ENCODE measurements at regions not wholly inside any gene's neighbourhood (a gene's known extent, or its start where the extent isn't known, plus 50 kb on each side); places are given as distances from the start of the nearest gene placed in this dataset.

GRCh38 chr5:91727463-91727862, 344.3 kb upstream of the ARRDC3 start:
- POLR2A ChIA-PET = no interaction called here
- DNase-seq (ENCODE audit: extremely low spot score) = no peak
- no peak for TF ChIP-seq CTCF (IDR thresholded peaks at IDR 0.05; ENCODE audit: control extremely low read depth, extremely low read depth, low read depth, missing control alignments)
- CTCF ChIA-PET = no interaction called here

DNA sequence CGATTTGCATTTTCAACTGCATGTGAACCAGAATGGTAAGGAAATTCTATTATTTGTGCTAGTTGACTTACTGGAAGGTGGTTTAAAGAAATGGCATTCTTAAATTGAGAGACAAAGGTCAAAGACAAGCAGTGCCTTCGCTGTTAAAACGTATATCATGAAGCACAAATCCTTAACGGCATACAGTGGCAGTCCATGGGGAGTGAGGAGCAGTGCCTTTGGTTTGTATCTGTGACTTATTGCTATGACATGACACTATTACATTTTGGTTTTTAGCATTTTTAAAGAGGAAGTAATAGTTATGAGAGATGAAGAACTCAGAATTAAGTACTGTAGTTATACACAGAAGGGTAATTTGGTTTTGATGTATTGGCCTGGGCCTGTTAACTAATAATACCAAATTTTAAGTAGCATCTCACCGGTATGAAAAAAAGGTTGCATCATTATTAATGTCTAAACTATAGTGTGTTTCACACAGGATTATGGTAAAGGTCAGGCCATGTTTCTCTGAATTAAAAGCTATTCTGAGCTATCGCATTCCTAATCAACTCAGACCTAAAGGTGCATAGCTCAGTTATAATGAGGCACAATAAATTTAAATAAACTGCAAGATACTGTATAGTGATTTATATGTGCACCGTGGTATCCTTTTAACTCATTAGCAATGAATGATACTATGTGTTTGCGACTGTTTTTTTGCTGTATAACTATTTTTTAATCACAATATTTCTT, 339.8 kb upstream of the ARRDC3 start:
- CTCF ChIA-PET = no interaction called here
- POLR2A ChIA-PET = no interaction called here
- no peak for TF ChIP-seq CTCF (IDR thresholded peaks at IDR 0.05; ENCODE audit: control extremely low read depth, extremely low read depth, low read depth, missing control alignments)
- no peak for DNase-seq (ENCODE audit: extremely low spot score)

GRCh38 chr5:91712718-91713117, 329.6 kb upstream of the ARRDC3 start:
- CTCF ChIA-PET = no interaction called here
- DNase-seq (ENCODE audit: extremely low spot score) = no peak
- TF ChIP-seq CTCF (IDR thresholded peaks at IDR 0.05; ENCODE audit: control extremely low read depth, extremely low read depth, low read depth, missing control alignments) = no peak
- POLR2A ChIA-PET = no interaction called here

- POLR2A ChIA-PET = no interaction called here
- CTCF ChIA-PET = no interaction called here
- no peak for DNase-seq (ENCODE audit: extremely low spot score)
- TF ChIP-seq CTCF (IDR thresholded peaks at IDR 0.05; ENCODE audit: control extremely low read depth, extremely low read depth, low read depth, missing control alignments) = no peak
Observed at GRCh38 chr5:91707521-91707841, 324.4 kb upstream of the ARRDC3 start.

- ChIA-PET CTCF (no interaction called here), POLR2A (no interaction called here)
- no peak for DNase-seq (ENCODE audit: extremely low spot score)
- TF ChIP-seq CTCF (IDR thresholded peaks at IDR 0.05; ENCODE audit: control extremely low read depth, extremely low read depth, low read depth, missing control alignments) = no peak
Observed at GRCh38 chr5:91706785-91707520, 323.8 kb upstream of the ARRDC3 start.

DNA sequence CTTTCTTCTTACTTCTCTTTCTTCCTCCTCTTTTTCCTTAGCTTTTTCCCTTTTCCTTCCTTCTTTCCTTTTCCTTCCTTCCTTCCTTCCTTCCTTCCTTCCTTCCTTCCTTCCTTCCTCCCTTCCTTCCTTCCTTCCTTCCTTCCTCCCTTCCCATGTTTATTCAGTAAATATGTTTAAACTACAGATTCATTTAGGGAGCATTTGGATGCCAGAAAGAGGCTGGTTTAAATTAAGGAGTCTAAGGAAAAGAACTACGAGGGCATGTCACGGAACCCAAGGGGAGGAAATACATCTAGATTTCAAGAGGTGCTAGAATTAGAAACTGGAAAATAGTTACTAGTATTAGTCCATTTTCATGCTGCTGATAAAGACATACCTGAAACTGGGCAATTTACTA, 320.0 kb upstream of the ARRDC3 start:
- CTCF ChIA-PET = no interaction called here
- no peak for DNase-seq (ENCODE audit: extremely low spot score)
- POLR2A ChIA-PET = no interaction called here
- TF ChIP-seq CTCF (IDR thresholded peaks at IDR 0.05; ENCODE audit: control extremely low read depth, extremely low read depth, low read depth, missing control alignments) = no peak

Measured in GM10248 (cell line).